HL-60 (cell line): ENCODE measurements at regions not wholly inside any gene's neighbourhood (a gene's known extent, or its start where the extent isn't known, plus 50 kb on each side); places are given as distances from the start of the nearest gene placed in this dataset.

Experiments used
- DNase-seq, 2 experiments: peaks; one replicate each; pipeline ENCODE4 v3.0.0-alpha.2; 2010 to 2020; ENCODE audit warnings: low read depth in 1 of 2, low spot score in 1 of 2
- H3K27ac ChIP-seq: fragments of 250-450 bp; sonication (Bioruptor Pico); replicated peaks from 2 replicates; pipeline ENCODE4 v1.5.1; 2020; ENCODE audit warnings: mild to moderate bottlenecking, moderate library complexity
- H3K27me3 ChIP-seq: fragments of 250-450 bp; sonication (Bioruptor Pico); 2 replicates; pipeline ENCODE4 v1.5.1; 2021; ENCODE audit warnings: mild to moderate bottlenecking, moderate library complexity; ENCODE audit not compliant: insufficient read depth, poor library complexity, severe bottlenecking
- H3K4me3 ChIP-seq: replicated peaks from 2 replicates; pipeline ENCODE4 v1.5.1; 2011; ENCODE audit warnings: mild to moderate bottlenecking, control low read depth, low read length; ENCODE audit not compliant: insufficient read depth
- CTCF ChIP-seq: IDR thresholded peaks from one replicate; pipeline ENCODE4 v1.5.1; 2011; ENCODE audit warnings: low read length, control low read depth, inconsistent platforms; ENCODE audit not compliant: insufficient read depth
- GABPA ChIP-seq: IDR thresholded peaks from 2 replicates; pipeline ENCODE4 v1.6.1; 2012; ENCODE audit warnings: low read depth
- POLR2AphosphoS5 ChIP-seq: IDR thresholded peaks from 2 replicates; pipeline ENCODE4 v1.6.1; 2012; ENCODE audit warnings: low read depth
- REST ChIP-seq: IDR thresholded peaks from 2 replicates; pipeline ENCODE4 v1.6.1; 2012; ENCODE audit warnings: low read depth; ENCODE audit not compliant: insufficient replicate concordance
- SPI1 ChIP-seq: IDR thresholded peaks from 2 replicates; pipeline ENCODE4 v1.6.1; 2012; ENCODE audit warnings: low read depth, mild to moderate bottlenecking, borderline replicate concordance

GRCh38 chr18:47520263-47520662, 268.8 kb upstream of the SKOR2 start:
- H3K27ac ChIP-seq, result no peak overlapping the region
- no peak for DNase-seq
- TF ChIP-seq POLR2AphosphoS5 (no peak), CTCF (no peak), SPI1 (no peak), REST (no peak), GABPA (no peak)
- H3K4me3 ChIP-seq, result no peak overlapping the region
- H3K27me3 ChIP-seq, result peaks cover 2% of the 10 kb centered on the region

GRCh38 chr18:47519706-47520105, 268.2 kb upstream of the SKOR2 start:
- TF ChIP-seq GABPA, result no peak
- no peak for DNase-seq
- Histone ChIP-seq H3K27ac (no peak overlapping the region), H3K4me3 (no peak overlapping the region), H3K27me3 (no peaks in the 10 kb centered on the region)

- no peak for DNase-seq
- Histone ChIP-seq H3K27me3 (no peaks in the 10 kb centered on the region), H3K27ac (no peak overlapping the region), H3K4me3 (no peak overlapping the region)
- TF ChIP-seq POLR2AphosphoS5, result no peak
- no peak for TF ChIP-seq GABPA
- no peak for TF ChIP-seq REST
- no peak for TF ChIP-seq CTCF
- TF ChIP-seq SPI1, result no peak
Measured at GRCh38 chr18:47519277-47519676, 267.8 kb upstream of the SKOR2 start.

- Histone ChIP-seq H3K27ac (no peak overlapping the region), H3K4me3 (no peak overlapping the region), H3K27me3 (no peaks in the 10 kb centered on the region)
- TF ChIP-seq REST (no peak), CTCF (no peak), GABPA (no peak), POLR2AphosphoS5 (no peak), SPI1 (no peak)
- DNase-seq, result no peak
Measured at GRCh38 chr18:47513614-47514013, 262.2 kb upstream of the SKOR2 start.
